Keratinocyte (primary cell): ENCODE measurements at regions not wholly inside any gene's neighbourhood (a gene's known extent, or its start where the extent isn't known, plus 50 kb on each side); places are given as distances from the start of the nearest gene placed in this dataset.

Source experiments
- DNase-seq: peaks from one replicate; pipeline ENCODE4 v3.0.0-alpha.2; 2011; ENCODE audit warnings: low read depth, missing footprints, low spot score
- FAIRE-seq: peaks from 2 replicates; lab custom pipeline; 2011; peaks lifted over from hg19 to GRCh38; lab: Jason Lieb, UNC
- H2AFZ ChIP-seq: 2 replicates; pipeline ENCODE4 v1.6.0; 2012; ENCODE audit warnings: low read length, control low read depth, inconsistent platforms; ENCODE audit not compliant: control insufficient read depth
- H3K27ac ChIP-seq: 2 replicates; pipeline ENCODE4 v1.5.1; 2011; ENCODE audit warnings: low read length; ENCODE audit not compliant: control insufficient read depth, insufficient read depth
- H3K27me3 ChIP-seq: 3 replicates; pipeline ENCODE4 v1.6.0; 2011; ENCODE audit warnings: low read length; ENCODE audit not compliant: control insufficient read depth, insufficient read depth; ENCODE audit errors: extremely low read depth
- H3K36me3 ChIP-seq, 2 experiments: 2 replicates in 1 of 2; 3 replicates in 1 of 2; pipeline ENCODE4 v1.5.1; 2011; ENCODE audit warnings: low read length in 2 of 2, mild to moderate bottlenecking in 1 of 2; ENCODE audit not compliant: control insufficient read depth in 2 of 2, insufficient read depth in 2 of 2; ENCODE audit errors: extremely low read depth in 1 of 2
- H3K4me1 ChIP-seq: 3 replicates; pipeline ENCODE4 v1.5.1; 2011; ENCODE audit warnings: low read length; ENCODE audit not compliant: control insufficient read depth, insufficient read depth; ENCODE audit errors: extremely low read depth
- H3K4me2 ChIP-seq: 3 replicates; pipeline ENCODE4 v1.6.0; 2011; ENCODE audit warnings: low read depth, low read length; ENCODE audit not compliant: control insufficient read depth, insufficient read depth; ENCODE audit errors: extremely low read depth
- H3K4me3 ChIP-seq, 3 experiments: fragments of 200-600 bp in 1 of 3; sonication (generic) in 1 of 3; 2 replicates in 2 of 3; 3 replicates in 1 of 3; pipeline ENCODE4 v1.5.1; 2011 to 2016; ENCODE audit warnings: low read length in 3 of 3, mild to moderate bottlenecking in 3 of 3, control low read depth in 2 of 3, inconsistent platforms in 1 of 3, low read depth in 1 of 3, mixed read lengths in 1 of 3, mixed run types in 1 of 3, moderate library complexity in 1 of 3; ENCODE audit not compliant: control insufficient read depth in 2 of 3, insufficient read depth in 2 of 3; ENCODE audit errors: extremely low read depth in 1 of 3
- H3K79me2 ChIP-seq: 2 replicates; pipeline ENCODE4 v1.6.0; 2012; ENCODE audit warnings: low read length; ENCODE audit not compliant: control insufficient read depth, insufficient read depth
- H3K9ac ChIP-seq: 3 replicates; pipeline ENCODE4 v1.6.0; 2011; ENCODE audit warnings: low read length; ENCODE audit not compliant: control insufficient read depth, insufficient read depth; ENCODE audit errors: extremely low read depth
- H3K9me1 ChIP-seq: 3 replicates; pipeline ENCODE4 v1.6.0; 2011; ENCODE audit warnings: low read length; ENCODE audit not compliant: control insufficient read depth, insufficient read depth; ENCODE audit errors: extremely low read depth
- H3K9me3 ChIP-seq: 2 replicates; pipeline ENCODE4 v1.5.1; 2012; ENCODE audit warnings: low read depth, low read length; ENCODE audit not compliant: control insufficient read depth
- H4K20me1 ChIP-seq: 3 replicates; pipeline ENCODE4 v1.6.0; 2011; ENCODE audit warnings: low read length; ENCODE audit not compliant: control insufficient read depth, insufficient read depth; ENCODE audit errors: extremely low read depth
- EZH2 ChIP-seq: IDR thresholded peaks from one replicate; pipeline ENCODE4 v1.6.1; 2012; ENCODE audit warnings: inconsistent platforms, mild to moderate bottlenecking, low read length, moderate library complexity
- dilution Hi-C: fragments of 300-500 bp; cut with MboI; formaldehyde crosslinking; loops from one replicate; pipeline ENCODE4 v1.7.0; 2020; ENCODE audit warnings: low sequenced_read_pairs; ENCODE audit not compliant: extremely low pct_ligation_motif_present
- TF ChIP-seq, protein P1 (sequence below), 3 experiments: IDR thresholded peaks in 1 of 3; conservative IDR thresholded peaks in 1 of 3; optimal IDR thresholded peaks in 1 of 3; 2 replicates in 2 of 3; 3 replicates in 1 of 3; pipeline versions ENCODE3 to v1.5.1; 2011; ENCODE audit warnings: low read length in 3 of 3, mild to moderate bottlenecking in 3 of 3, moderate library complexity in 2 of 3, control low read depth in 1 of 3, inconsistent platforms in 1 of 3; ENCODE audit not compliant: insufficient read depth in 2 of 3; ENCODE audit errors: extremely low read depth in 1 of 3

GRCh38 chr5:85549229-85549628, 1068.5 kb upstream of the COX7C start:
- Histone ChIP-seq H3K79me2 (no peaks in the 10 kb centered on the region), H3K9me3 (no peaks in the 10 kb centered on the region), H3K9me1 (no peaks in the 10 kb centered on the region), H4K20me1 (no peaks in the 10 kb centered on the region), H3K4me1 (no peaks in the 10 kb centered on the region), H3K36me3 (no peaks in the 10 kb centered on the region), H3K27ac (no peak overlapping the region), H3K27me3 (no peaks in the 10 kb centered on the region), H3K4me3 (no peak overlapping the region), H3K4me2 (no peak overlapping the region), H3K9ac (no peak overlapping the region), H2AFZ (no peak overlapping the region)
- no peak for FAIRE-seq
- TF ChIP-seq, protein P1, sequence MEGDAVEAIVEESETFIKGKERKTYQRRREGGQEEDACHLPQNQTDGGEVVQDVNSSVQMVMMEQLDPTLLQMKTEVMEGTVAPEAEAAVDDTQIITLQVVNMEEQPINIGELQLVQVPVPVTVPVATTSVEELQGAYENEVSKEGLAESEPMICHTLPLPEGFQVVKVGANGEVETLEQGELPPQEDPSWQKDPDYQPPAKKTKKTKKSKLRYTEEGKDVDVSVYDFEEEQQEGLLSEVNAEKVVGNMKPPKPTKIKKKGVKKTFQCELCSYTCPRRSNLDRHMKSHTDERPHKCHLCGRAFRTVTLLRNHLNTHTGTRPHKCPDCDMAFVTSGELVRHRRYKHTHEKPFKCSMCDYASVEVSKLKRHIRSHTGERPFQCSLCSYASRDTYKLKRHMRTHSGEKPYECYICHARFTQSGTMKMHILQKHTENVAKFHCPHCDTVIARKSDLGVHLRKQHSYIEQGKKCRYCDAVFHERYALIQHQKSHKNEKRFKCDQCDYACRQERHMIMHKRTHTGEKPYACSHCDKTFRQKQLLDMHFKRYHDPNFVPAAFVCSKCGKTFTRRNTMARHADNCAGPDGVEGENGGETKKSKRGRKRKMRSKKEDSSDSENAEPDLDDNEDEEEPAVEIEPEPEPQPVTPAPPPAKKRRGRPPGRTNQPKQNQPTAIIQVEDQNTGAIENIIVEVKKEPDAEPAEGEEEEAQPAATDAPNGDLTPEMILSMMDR (optimal IDR thresholded peaks at IDR 0.05 in 1 of 3, IDR thresholded peaks at IDR 0.05 in 1 of 3, conservative IDR thresholded peaks at IDR 0.05 in 1 of 3; ENCODE audit: extremely low read depth in 1 of 3, insufficient read depth in 2 of 3, low read length in 3 of 3), result no peak
- no peak for TF ChIP-seq EZH2
- no peak for DNase-seq
- dilution Hi-C loops, result no loop called here

DNA sequence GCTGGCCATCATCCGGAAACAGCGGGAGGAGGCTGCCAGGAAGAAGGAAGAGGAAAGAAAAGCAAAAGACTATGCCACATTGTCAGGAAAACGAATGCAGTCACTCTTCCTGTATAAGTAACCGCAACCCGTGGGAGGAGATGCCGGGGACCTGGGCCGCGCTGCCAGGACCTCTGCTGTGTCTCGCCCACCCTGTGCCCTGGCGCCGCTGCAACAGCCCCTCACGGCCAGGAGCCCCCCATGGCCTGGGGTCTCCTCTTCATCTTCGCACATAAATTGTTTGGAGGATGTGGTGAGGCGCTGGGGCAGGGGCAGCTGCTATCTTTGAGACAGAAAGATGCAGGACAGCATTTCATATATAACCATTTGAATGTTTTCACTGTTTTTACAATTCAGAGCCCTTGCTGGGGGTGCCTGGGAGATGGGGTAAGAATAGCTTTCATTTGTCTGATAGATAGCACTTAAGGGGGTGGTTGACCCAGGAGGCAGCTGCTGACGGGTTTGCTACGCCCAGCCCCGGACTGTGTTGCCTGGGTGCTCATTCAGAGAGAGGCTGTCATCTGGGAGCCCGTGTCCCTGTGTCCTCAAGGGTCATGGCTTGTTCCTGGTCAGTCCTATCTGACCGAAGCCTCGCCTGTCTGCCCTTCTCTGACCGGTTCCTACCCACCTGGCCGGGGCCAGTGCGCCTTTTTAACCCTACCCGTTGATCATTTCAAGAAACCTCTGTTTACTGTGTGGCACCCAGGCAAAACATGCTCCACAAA, 1067.7 kb upstream of the COX7C start:
- no peak overlapping the region for H2AFZ ChIP-seq
- H3K4me1 ChIP-seq, result no peaks in the 10 kb centered on the region
- H3K27ac ChIP-seq, result no peak overlapping the region
- H3K4me3 ChIP-seq, result no peak overlapping the region
- no peak for TF ChIP-seq EZH2
- no peak for DNase-seq
- no peaks in the 10 kb centered on the region for H3K27me3 ChIP-seq
- H3K9me3 ChIP-seq, result no peaks in the 10 kb centered on the region
- no peaks in the 10 kb centered on the region for H3K36me3 ChIP-seq
- no peaks in the 10 kb centered on the region for H4K20me1 ChIP-seq
- FAIRE-seq, result no peak
- no peaks in the 10 kb centered on the region for H3K79me2 ChIP-seq
- dilution Hi-C loops, result no loop called here
- no peak overlapping the region for H3K4me2 ChIP-seq
- no peak overlapping the region for H3K9ac ChIP-seq
- H3K9me1 ChIP-seq, result no peaks in the 10 kb centered on the region

DNA sequence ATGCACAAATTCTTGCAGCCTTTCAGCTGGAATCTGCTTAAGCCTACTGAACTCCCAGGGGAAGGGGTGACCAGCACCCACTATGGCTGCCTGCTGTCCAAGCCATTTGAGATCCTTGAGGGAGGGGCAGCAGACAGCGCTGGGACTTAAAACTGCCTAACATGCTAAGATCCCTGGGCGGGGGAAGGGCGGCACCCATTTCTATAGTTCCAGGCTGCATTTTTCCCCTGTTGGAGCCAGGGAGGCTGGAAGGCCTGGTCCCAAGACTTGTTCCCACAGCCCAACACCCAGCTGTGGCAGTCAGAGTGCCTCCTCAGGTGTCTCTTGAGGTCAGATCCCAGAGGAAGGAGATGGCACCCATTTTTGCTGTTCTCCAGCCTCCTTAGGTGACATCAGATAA, 1061.3 kb upstream of the COX7C start:
- dilution Hi-C loops, result no loop called here
- H3K9ac ChIP-seq, result no peak overlapping the region
- FAIRE-seq, result no peak
- no peaks in the 10 kb centered on the region for H3K9me1 ChIP-seq
- H3K4me1 ChIP-seq, result no peaks in the 10 kb centered on the region
- no peak for DNase-seq
- no peak overlapping the region for H3K27ac ChIP-seq
- H3K36me3 ChIP-seq, result no peaks in the 10 kb centered on the region
- no peak overlapping the region for H2AFZ ChIP-seq
- TF ChIP-seq, protein P1 (optimal IDR thresholded peaks at IDR 0.05 in 1 of 3, IDR thresholded peaks at IDR 0.05 in 1 of 3, conservative IDR thresholded peaks at IDR 0.05 in 1 of 3; ENCODE audit: extremely low read depth in 1 of 3, insufficient read depth in 2 of 3, low read length in 3 of 3), result no peak
- no peak for TF ChIP-seq EZH2
- H3K4me3 ChIP-seq, result no peak overlapping the region
- H3K9me3 ChIP-seq, result no peaks in the 10 kb centered on the region
- no peaks in the 10 kb centered on the region for H3K27me3 ChIP-seq
- no peaks in the 10 kb centered on the region for H4K20me1 ChIP-seq
- H3K4me2 ChIP-seq, result no peak overlapping the region
- H3K79me2 ChIP-seq, result no peaks in the 10 kb centered on the region
